ENCODE measurements at regions not wholly inside any gene's neighbourhood (a gene's known extent, or its start where the extent isn't known, plus 50 kb on each side); places are given as distances from the start of the nearest gene placed in this dataset.

- H3K9ac ChIP-seq (ENCODE audit: insufficient read length, low read depth): no peak overlapping the region
- TF ChIP-seq ZNF274 (IDR thresholded peaks at IDR 0.05; ENCODE audit: low read depth, low read length) (no peak), SUZ12 (IDR thresholded peaks at IDR 0.05; ENCODE audit: extremely low read depth, insufficient read depth, insufficient read length) (no peak), YY1 (IDR thresholded peaks at IDR 0.05; ENCODE audit: insufficient read depth, insufficient read length) (no peak)
- no peaks in the 10 kb centered on the region for H3K27me3 ChIP-seq (ENCODE audit: insufficient read depth, insufficient read length)
Observed at GRCh38 chr17:33499040-33499439, 205.9 kb upstream of the ASIC2 start.

GRCh38 chr17:33500151-33500550 lies 207.1 kb upstream of the ASIC2 start:
- Histone ChIP-seq H3K9ac (ENCODE audit: insufficient read length, low read depth) (no peak overlapping the region), H3K4me1 (ENCODE audit: insufficient read depth, insufficient read length) (no peaks in the 10 kb centered on the region), H3K36me3 (ENCODE audit: insufficient read depth, insufficient read length, low read length) (no peaks in the 10 kb centered on the region), H3K27me3 (ENCODE audit: insufficient read depth, insufficient read length) (no peaks in the 10 kb centered on the region), H3K4me3 (ENCODE audit: insufficient read length, low read depth) (no peak overlapping the region), H3K9me3 (ENCODE audit: insufficient read depth, low read length) (no peaks in the 10 kb centered on the region)
- no peak for TF ChIP-seq YY1 (IDR thresholded peaks at IDR 0.05; ENCODE audit: insufficient read depth, insufficient read length)
- TF ChIP-seq ZNF274 (IDR thresholded peaks at IDR 0.05; ENCODE audit: low read depth, low read length): no peak
- TF ChIP-seq SUZ12 (IDR thresholded peaks at IDR 0.05; ENCODE audit: extremely low read depth, insufficient read depth, insufficient read length): no peak
- no peak for DNase-seq (ENCODE audit: low read depth, low spot score)

More at GRCh38 chr17:33499040-33499439, 205.9 kb upstream of the ASIC2 start:
- H3K36me3 ChIP-seq (ENCODE audit: insufficient read depth, insufficient read length, low read length): no peaks in the 10 kb centered on the region
- no peaks in the 10 kb centered on the region for H3K4me1 ChIP-seq (ENCODE audit: insufficient read depth, insufficient read length)
- H3K4me3 ChIP-seq (ENCODE audit: insufficient read length, low read depth): no peak overlapping the region
- no peaks in the 10 kb centered on the region for H3K9me3 ChIP-seq (ENCODE audit: insufficient read depth, low read length)
- DNase-seq (ENCODE audit: low read depth, low spot score): no peak

GRCh38 chr17:33501185-33501584 lies 208.1 kb upstream of the ASIC2 start:
- TF ChIP-seq SUZ12 (IDR thresholded peaks at IDR 0.05; ENCODE audit: extremely low read depth, insufficient read depth, insufficient read length) (no peak), ZNF274 (IDR thresholded peaks at IDR 0.05; ENCODE audit: low read depth, low read length) (no peak), YY1 (IDR thresholded peaks at IDR 0.05; ENCODE audit: insufficient read depth, insufficient read length) (no peak)
- Histone ChIP-seq H3K36me3 (ENCODE audit: insufficient read depth, insufficient read length, low read length) (no peaks in the 10 kb centered on the region), H3K4me3 (ENCODE audit: insufficient read length, low read depth) (no peak overlapping the region), H3K9ac (ENCODE audit: insufficient read length, low read depth) (no peak overlapping the region), H3K4me1 (ENCODE audit: insufficient read depth, insufficient read length) (no peaks in the 10 kb centered on the region), H3K9me3 (ENCODE audit: insufficient read depth, low read length) (no peaks in the 10 kb centered on the region), H3K27me3 (ENCODE audit: insufficient read depth, insufficient read length) (no peaks in the 10 kb centered on the region)
- no peak for DNase-seq (ENCODE audit: low read depth, low spot score)

- H3K9me3 ChIP-seq (ENCODE audit: insufficient read depth, low read length): no peaks in the 10 kb centered on the region
- no peak for DNase-seq (ENCODE audit: low read depth, low spot score)
- H3K4me3 ChIP-seq (ENCODE audit: insufficient read length, low read depth): no peak overlapping the region
- H3K36me3 ChIP-seq (ENCODE audit: insufficient read depth, insufficient read length, low read length): no peaks in the 10 kb centered on the region
- H3K4me1 ChIP-seq (ENCODE audit: insufficient read depth, insufficient read length): no peaks in the 10 kb centered on the region
- no peak overlapping the region for H3K9ac ChIP-seq (ENCODE audit: insufficient read length, low read depth)
- no peaks in the 10 kb centered on the region for H3K27me3 ChIP-seq (ENCODE audit: insufficient read depth, insufficient read length)
- TF ChIP-seq SUZ12 (IDR thresholded peaks at IDR 0.05; ENCODE audit: extremely low read depth, insufficient read depth, insufficient read length) (no peak), YY1 (IDR thresholded peaks at IDR 0.05; ENCODE audit: insufficient read depth, insufficient read length) (no peak), ZNF274 (IDR thresholded peaks at IDR 0.05; ENCODE audit: low read depth, low read length) (no peak)
Observed at GRCh38 chr17:33504571-33504970, 211.5 kb upstream of the ASIC2 start.

GRCh38 chr17:33506889-33507650 lies 214.0 kb upstream of the ASIC2 start:
- H3K9ac ChIP-seq (ENCODE audit: insufficient read length, low read depth): no peak overlapping the region
- no peaks in the 10 kb centered on the region for H3K4me1 ChIP-seq (ENCODE audit: insufficient read depth, insufficient read length)
- TF ChIP-seq ZNF274 (IDR thresholded peaks at IDR 0.05; ENCODE audit: low read depth, low read length) (no peak), YY1 (IDR thresholded peaks at IDR 0.05; ENCODE audit: insufficient read depth, insufficient read length) (no peak), SUZ12 (IDR thresholded peaks at IDR 0.05; ENCODE audit: extremely low read depth, insufficient read depth, insufficient read length) (no peak)
- no peaks in the 10 kb centered on the region for H3K36me3 ChIP-seq (ENCODE audit: insufficient read depth, insufficient read length, low read length)
- no peaks in the 10 kb centered on the region for H3K27me3 ChIP-seq (ENCODE audit: insufficient read depth, insufficient read length)
- no peak for DNase-seq (ENCODE audit: low read depth, low spot score)
- no peaks in the 10 kb centered on the region for H3K9me3 ChIP-seq (ENCODE audit: insufficient read depth, low read length)
- H3K4me3 ChIP-seq (ENCODE audit: insufficient read length, low read depth): no peak overlapping the region

GRCh38 chr17:33508215-33508614 lies 215.1 kb upstream of the ASIC2 start:
- no peaks in the 10 kb centered on the region for H3K27me3 ChIP-seq (ENCODE audit: insufficient read depth, insufficient read length)
- no peak for TF ChIP-seq ZNF274 (IDR thresholded peaks at IDR 0.05; ENCODE audit: low read depth, low read length)
- TF ChIP-seq SUZ12 (IDR thresholded peaks at IDR 0.05; ENCODE audit: extremely low read depth, insufficient read depth, insufficient read length): no peak
- TF ChIP-seq YY1 (IDR thresholded peaks at IDR 0.05; ENCODE audit: insufficient read depth, insufficient read length): no peak
- no peak overlapping the region for H3K4me3 ChIP-seq (ENCODE audit: insufficient read length, low read depth)
- H3K4me1 ChIP-seq (ENCODE audit: insufficient read depth, insufficient read length): no peaks in the 10 kb centered on the region
- no peak for DNase-seq (ENCODE audit: low read depth, low spot score)
- H3K9me3 ChIP-seq (ENCODE audit: insufficient read depth, low read length): no peaks in the 10 kb centered on the region
- no peaks in the 10 kb centered on the region for H3K36me3 ChIP-seq (ENCODE audit: insufficient read depth, insufficient read length, low read length)
- H3K9ac ChIP-seq (ENCODE audit: insufficient read length, low read depth): no peak overlapping the region

GRCh38 chr17:33509331-33509730 lies 216.2 kb upstream of the ASIC2 start:
- H3K9ac ChIP-seq (ENCODE audit: insufficient read length, low read depth): no peak overlapping the region
- H3K36me3 ChIP-seq (ENCODE audit: insufficient read depth, insufficient read length, low read length): no peaks in the 10 kb centered on the region
- H3K4me1 ChIP-seq (ENCODE audit: insufficient read depth, insufficient read length): no peaks in the 10 kb centered on the region
- H3K9me3 ChIP-seq (ENCODE audit: insufficient read depth, low read length): no peaks in the 10 kb centered on the region
- no peak overlapping the region for H3K4me3 ChIP-seq (ENCODE audit: insufficient read length, low read depth)
- H3K27me3 ChIP-seq (ENCODE audit: insufficient read depth, insufficient read length): no peaks in the 10 kb centered on the region
- no peak for DNase-seq (ENCODE audit: low read depth, low spot score)
- no peak for TF ChIP-seq ZNF274 (IDR thresholded peaks at IDR 0.05; ENCODE audit: low read depth, low read length)
- no peak for TF ChIP-seq YY1 (IDR thresholded peaks at IDR 0.05; ENCODE audit: insufficient read depth, insufficient read length)
- TF ChIP-seq SUZ12 (IDR thresholded peaks at IDR 0.05; ENCODE audit: extremely low read depth, insufficient read depth, insufficient read length): no peak
